Calu3 (cell line): ENCODE measurements at regions not wholly inside any gene's neighbourhood (a gene's known extent, or its start where the extent isn't known, plus 50 kb on each side); places are given as distances from the start of the nearest gene placed in this dataset.

ENCODE experiments used
- BruUV-seq: library from RNA; stranded (reverse); fragments of 400-500 nt; replicated peaks from 2 replicates; lab custom pipeline; 2021; lab: Mats Ljungman, UMichigan
- CTCF ChIA-PET: fragments of 300-600 bp; sonication (Branson Sonifier 250); formaldehyde crosslinking; loops from one replicate; lab custom pipeline; 2022; ENCODE audit warnings: antibody characterized with exemption; lab: Charles Lee
- DNase-seq: peaks from one replicate; pipeline ENCODE4 v3.0.0; 2022
- H3K27ac Mint-ChIP-seq: one replicate; pipeline ENCODE4 v1.8.0; 2022; ENCODE audit warnings: mixed read lengths; ENCODE audit not compliant: unreplicated experiment
- H3K27me3 Mint-ChIP-seq: one replicate; pipeline ENCODE4 v1.8.0; 2022; ENCODE audit warnings: mixed read lengths; ENCODE audit not compliant: unreplicated experiment
- H3K36me3 Mint-ChIP-seq: one replicate; pipeline ENCODE4 v1.8.0; 2022; ENCODE audit warnings: mild to moderate bottlenecking, moderate library complexity, mixed read lengths; ENCODE audit not compliant: insufficient read depth, unreplicated experiment
- H3K4me1 Mint-ChIP-seq: one replicate; pipeline ENCODE4 v1.8.0; 2022; ENCODE audit warnings: mild to moderate bottlenecking, low read depth, mixed read lengths; ENCODE audit not compliant: unreplicated experiment
- H3K4me3 Mint-ChIP-seq: one replicate; pipeline ENCODE4 v1.8.0; 2022; ENCODE audit warnings: mild to moderate bottlenecking, low read depth, moderate library complexity, mixed read lengths; ENCODE audit not compliant: unreplicated experiment
- H3K9me3 Mint-ChIP-seq: one replicate; pipeline ENCODE4 v1.8.0; 2022; ENCODE audit warnings: low read depth, mixed read lengths; ENCODE audit not compliant: unreplicated experiment
- CTCF ChIP-seq: fragments of 200-600 bp; IDR thresholded peaks from one replicate; pipeline ENCODE4 v1.8.0; 2022; ENCODE audit warnings: antibody characterized with exemption; ENCODE audit not compliant: unreplicated experiment
- intact Hi-C: fragments of 100-400 bp; cut with micrococcal nuclease; formaldehyde crosslinking; loops from one replicate; pipeline ENCODE4 v1.10.0; 2022; ENCODE audit not compliant: unreplicated experiment

- DNase-seq, result no peak
- no peaks in the 10 kb centered on the region for H3K36me3 Mint-ChIP-seq
- CTCF ChIA-PET, result no interaction called here
- BruUV-seq, result no TSS peak
- H3K9me3 Mint-ChIP-seq, result peaks cover 2% of the 10 kb centered on the region
- H3K4me3 Mint-ChIP-seq, result no peak overlapping the region
- TF ChIP-seq CTCF, result no peak
- H3K27me3 Mint-ChIP-seq, result no peaks in the 10 kb centered on the region
- intact Hi-C loops, result no loop called here
- peaks cover 37% of the 10 kb centered on the region for H3K4me1 Mint-ChIP-seq
- H3K27ac Mint-ChIP-seq, result no peak overlapping the region
These were observed 109.2 kb upstream of the HS3ST1 start for GRCh38 chr4:11537846-11538245.

- H3K27ac Mint-ChIP-seq, result no peak overlapping the region
- H3K36me3 Mint-ChIP-seq, result no peaks in the 10 kb centered on the region
- no peak overlapping the region for H3K4me3 Mint-ChIP-seq
- no peak for DNase-seq
- no peaks in the 10 kb centered on the region for H3K27me3 Mint-ChIP-seq
- TF ChIP-seq CTCF, result no peak
- H3K4me1 Mint-ChIP-seq, result peaks cover 31% of the 10 kb centered on the region
- no TSS peak for BruUV-seq
- intact Hi-C loops, result no loop called here
- CTCF ChIA-PET, result no interaction called here
- H3K9me3 Mint-ChIP-seq, result peaks cover 2% of the 10 kb centered on the region
These were observed 106.6 kb upstream of the HS3ST1 start for GRCh38 chr4:11535333-11535732.

GRCh38 chr4:11534623-11535302 is 106.1 kb upstream of the HS3ST1 start:
- TF ChIP-seq CTCF, result no peak
- Mint-ChIP-seq H3K4me3 (no peak overlapping the region), H3K36me3 (no peaks in the 10 kb centered on the region), H3K27ac (peak overlapping the region; percentile 9), H3K9me3 (peaks cover 2% of the 10 kb centered on the region), H3K4me1 (peaks cover 37% of the 10 kb centered on the region), H3K27me3 (no peaks in the 10 kb centered on the region)
- no TSS peak for BruUV-seq
- no peak for DNase-seq
- intact Hi-C loops, result no loop called here
- CTCF ChIA-PET, result interaction anchor here (0.8 kb wide), 1 partner anchor 9 kb away, joined by 3 read pairs; no protein-coding TSS in a partner anchor

- CTCF ChIA-PET, result no interaction called here
- no TSS peak for BruUV-seq
- no peaks in the 10 kb centered on the region for H3K36me3 Mint-ChIP-seq
- no peak for TF ChIP-seq CTCF
- no peaks in the 10 kb centered on the region for H3K27me3 Mint-ChIP-seq
- H3K27ac Mint-ChIP-seq, result no peak overlapping the region
- intact Hi-C loops, result no loop called here
- no peak for DNase-seq
- H3K4me1 Mint-ChIP-seq, result peaks cover 32% of the 10 kb centered on the region
- H3K4me3 Mint-ChIP-seq, result no peak overlapping the region
- H3K9me3 Mint-ChIP-seq, result no peaks in the 10 kb centered on the region
These were observed 103.4 kb upstream of the HS3ST1 start for GRCh38 chr4:11532138-11532537.
